HPDE6-E6E7 (cell line): ENCODE measurements at regions not wholly inside any gene's neighbourhood (a gene's known extent, or its start where the extent isn't known, plus 50 kb on each side); places are given as distances from the start of the nearest gene placed in this dataset.

ENCODE experiments used
- DNase-seq: peaks from one replicate; pipeline ENCODE4 v3.0.0; 2011; ENCODE audit warnings: missing footprints; ENCODE audit errors: extremely low spot score

DNA sequence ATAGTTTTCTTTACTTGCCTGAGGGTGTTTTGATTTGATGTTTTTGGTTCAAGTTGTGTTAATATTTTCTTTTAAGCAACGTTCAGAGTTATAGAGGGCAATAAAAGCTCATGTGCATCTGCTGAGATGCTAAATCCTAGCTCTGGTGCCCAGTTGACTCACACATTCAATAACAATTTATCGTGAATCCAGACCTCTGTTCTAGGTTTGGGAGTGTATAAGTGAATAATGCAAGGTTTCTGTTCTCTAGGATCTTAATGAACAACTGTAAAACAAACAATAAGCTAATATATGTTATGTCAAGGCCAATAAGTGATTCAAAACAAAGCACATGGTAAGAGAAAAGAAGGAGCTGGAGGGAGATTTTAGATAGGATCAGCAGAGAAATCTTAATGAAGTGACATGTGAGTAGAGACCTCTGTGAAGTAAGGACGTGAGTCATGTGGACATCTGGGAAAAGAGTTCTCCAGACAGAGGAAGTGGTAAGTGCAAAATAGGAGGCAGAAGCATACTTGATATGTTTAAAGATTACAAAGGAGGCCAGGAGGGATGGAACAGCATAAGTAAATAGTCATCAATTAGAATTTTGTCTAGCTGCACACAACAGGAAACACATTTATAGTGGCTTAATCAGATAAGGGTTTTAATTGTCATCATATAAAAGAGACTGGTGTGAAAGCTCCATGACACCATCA lies 278.5 kb upstream of the HTR2A start:
- DNase-seq = no peak

DNA sequence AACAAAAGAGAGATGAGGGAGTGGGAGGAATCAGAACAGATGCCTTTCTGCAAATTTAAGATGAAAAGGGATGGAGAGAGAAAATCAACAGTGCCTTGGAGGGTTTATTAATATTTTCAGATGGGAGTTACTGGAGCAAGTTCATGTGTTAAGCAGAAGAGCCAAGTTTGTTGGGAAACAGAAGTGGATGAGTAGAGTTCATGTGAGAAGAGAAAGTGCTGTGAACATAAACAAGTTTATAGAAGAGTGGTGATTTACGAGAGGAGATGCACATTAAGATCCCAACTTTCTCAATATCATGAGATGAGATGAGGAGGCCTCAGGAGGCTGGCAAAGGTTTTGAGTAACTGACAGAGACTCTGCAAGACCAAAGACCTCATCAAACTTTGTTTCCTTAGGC lies 274.1 kb upstream of the HTR2A start:
- DNase-seq = no peak

DNA sequence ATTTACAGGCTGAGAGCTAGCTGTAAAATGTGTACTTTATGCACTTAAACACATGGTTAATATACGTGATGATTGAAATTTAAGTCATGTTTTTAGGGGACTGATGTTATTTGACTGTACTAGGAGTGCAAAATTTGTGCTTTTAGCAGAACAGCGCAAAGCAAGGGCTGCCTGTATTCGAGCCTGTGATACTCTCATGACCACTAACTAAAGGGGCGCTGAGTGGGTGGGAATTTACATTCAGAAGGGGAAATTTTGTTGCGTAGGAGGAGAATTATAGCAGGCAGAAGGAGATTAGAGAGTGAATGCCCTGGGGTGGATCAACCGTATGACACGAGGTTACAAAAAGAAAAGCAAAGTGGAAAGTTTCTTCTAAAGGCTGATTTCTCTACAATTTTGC lies 271.8 kb upstream of the HTR2A start:
- no peak for DNase-seq

DNA sequence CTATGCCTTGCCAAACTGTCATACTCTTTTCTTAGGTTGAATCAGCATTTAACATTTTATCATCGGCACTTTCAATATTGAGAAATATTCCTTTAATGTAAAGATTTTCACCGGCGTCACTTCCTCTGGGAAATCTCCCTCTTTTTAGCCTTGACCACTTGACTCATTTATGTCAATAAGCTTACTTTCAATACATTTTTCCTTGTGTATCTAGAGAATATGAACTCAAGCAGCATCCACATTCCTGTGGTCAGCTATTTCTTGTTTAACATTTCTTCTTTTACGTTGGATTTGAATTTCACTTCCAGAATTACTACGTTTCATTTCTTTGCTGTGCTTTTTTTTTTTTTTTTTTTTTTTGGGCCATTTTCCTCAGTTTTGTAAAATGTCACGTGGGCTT lies 271.2 kb upstream of the HTR2A start:
- DNase-seq = no peak

DNA sequence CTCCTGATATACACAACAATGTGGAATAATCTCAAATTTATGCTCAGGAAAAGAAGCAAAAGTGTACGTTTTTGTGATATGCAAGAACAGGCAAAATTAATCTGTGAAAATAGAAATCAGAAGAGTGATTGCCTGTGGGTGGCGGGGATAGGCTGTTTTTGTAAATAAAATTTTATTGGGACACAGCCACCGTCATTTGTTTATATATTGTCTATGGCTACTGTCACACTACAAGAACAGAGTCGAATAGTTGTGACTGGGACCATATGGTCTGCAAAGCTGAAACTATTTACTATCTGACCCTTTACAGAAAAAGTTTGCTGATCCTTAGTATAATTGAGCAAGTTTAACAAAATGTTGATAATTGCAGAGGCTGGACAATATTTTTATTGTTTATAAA lies 269.5 kb upstream of the HTR2A start:
- DNase-seq = no peak

DNA sequence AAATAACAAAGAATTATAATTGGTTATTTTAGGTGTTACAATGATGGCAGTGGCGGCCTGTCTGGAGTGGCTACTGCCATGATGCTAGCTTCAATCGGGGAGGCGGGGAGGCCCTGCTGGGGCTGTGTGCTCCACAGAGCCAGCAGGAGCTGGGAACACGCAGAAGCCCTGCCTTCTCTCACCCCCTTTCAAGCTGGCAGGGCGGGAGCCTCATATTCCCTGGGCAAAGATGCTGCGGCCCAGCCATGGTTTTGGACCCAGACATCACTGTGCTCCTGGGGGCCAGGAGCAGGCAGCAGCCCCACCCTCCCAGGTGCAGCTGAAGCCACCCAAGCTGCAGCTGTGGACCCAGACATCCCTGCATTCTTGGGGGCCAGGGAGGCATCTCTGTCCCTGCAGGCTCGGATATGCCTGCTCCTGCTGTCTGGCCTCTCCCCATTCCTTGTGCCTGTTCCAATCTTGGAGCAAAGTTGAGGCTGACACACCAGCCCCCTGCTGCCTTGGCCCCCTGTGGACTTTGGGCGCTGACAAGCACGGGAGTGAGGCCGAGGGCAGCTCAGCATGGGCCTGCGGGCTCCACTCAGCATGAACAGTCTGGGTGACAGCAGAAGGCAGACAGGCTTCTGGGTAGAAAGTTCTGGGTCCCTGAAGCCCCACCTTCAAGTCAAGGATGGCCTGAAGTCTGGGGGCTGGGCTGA lies 263.1 kb upstream of the HTR2A start:
- DNase-seq = no peak

DNA sequence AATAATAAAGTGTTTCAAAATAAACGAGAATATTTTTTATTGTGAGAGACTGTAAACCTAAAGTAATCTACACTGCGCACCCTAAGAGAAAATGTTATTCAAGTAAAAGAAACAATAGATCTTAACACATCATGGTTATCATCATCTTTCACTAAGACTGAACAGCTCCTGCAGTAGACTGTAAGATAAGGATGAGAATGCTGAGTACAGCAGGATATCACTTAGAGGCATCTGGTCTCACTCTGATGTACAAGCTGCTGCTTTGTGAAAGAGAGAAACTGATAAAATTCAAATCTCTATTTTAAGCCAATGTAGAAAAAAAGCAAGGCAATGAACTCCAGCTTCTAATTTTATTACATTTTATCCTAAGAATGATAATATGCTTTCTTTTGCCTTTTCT lies 261.7 kb upstream of the HTR2A start:
- DNase-seq = no peak

DNA sequence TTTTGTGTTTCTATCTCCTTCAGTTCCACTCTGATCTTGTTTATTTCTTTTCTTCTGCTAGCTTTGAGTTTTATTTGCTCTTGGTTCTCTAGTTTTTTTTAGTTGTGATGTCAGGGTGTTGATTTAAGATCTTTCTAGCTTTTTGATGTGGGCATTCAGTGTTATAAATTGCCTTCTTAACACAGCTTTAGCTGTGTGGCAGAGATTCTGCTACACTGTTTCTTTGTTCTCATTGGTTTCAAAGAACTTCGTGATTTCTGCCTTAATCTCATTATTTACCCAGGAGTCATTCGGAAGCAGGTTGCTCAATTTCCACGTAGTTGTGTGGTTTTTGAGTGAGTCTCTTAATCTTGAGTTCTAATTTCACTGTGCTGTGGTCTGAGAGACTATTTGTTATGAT lies 251.7 kb upstream of the HTR2A start:
- no peak for DNase-seq

DNA sequence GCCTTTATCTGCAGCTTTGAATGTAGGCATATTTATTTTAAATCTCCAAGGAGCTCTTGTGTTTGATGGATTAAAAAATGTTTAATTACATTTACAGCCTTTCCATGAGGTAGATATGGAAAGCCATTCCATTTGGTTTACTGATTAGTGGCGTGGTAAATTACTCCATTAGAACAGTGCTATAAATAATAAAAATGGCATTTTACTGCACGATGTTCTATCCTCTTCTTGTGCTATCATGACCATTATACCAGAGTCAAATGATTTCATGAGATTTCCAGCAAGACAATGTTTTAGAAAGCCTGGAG lies 250.9 kb upstream of the HTR2A start:
- no peak for DNase-seq

DNA sequence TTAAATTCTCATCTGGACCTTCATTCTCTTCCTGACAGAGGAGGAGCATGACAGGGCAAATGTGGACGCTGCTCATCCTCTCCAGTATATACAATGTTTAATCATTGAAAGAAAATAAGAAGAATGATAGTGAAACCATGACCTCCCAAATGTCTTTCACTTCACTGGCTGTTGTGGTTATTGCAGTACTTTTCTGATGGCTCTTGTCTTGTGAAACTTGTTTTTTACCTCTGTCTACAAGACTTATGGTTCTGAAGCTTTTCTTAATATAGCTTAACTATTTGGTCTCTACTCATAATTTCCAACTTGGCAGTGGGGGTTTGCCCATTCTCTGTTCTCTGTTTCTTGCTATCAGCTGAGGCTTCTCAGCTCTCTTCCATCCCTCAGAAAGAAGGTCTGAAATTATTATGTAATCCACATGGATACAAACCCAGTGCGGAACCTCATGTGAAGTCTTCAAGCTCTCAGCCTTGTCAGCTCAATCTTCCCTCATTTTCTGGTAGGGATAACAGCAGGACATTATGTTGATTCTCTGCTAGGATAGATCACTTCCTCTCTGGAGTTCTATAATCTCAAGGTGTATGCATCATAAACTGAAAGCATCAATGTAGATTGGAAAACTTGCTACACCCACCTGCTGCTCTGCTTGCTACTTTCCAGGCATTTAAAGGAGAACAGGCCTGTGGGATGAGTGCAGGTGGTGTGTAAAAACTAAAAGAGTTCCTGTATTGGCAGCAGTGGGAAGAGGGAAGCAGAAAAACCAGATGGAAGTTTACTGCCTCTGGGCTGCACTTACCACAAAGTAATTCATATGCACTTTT lies 250.3 kb upstream of the HTR2A start:
- no peak for DNase-seq

DNA sequence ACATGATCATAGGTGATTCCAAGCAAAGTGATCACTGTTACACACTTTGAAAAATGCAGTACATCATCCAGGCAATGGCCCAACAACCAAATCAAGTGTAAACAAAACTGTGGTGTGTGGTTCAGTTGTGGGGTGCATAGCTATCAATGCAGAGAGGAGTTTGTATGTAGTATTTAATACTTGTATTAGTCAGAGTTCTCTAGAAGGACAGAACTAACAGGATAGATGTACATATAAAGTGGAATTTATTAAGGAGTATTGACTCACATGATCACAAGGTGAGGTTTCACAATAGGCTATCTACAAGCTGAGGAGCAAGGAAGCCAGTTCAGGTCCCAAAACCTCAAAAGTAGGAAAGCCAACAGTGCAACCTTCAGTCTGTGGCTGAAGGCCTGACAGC lies 249.3 kb upstream of the HTR2A start:
- DNase-seq = no peak

DNA sequence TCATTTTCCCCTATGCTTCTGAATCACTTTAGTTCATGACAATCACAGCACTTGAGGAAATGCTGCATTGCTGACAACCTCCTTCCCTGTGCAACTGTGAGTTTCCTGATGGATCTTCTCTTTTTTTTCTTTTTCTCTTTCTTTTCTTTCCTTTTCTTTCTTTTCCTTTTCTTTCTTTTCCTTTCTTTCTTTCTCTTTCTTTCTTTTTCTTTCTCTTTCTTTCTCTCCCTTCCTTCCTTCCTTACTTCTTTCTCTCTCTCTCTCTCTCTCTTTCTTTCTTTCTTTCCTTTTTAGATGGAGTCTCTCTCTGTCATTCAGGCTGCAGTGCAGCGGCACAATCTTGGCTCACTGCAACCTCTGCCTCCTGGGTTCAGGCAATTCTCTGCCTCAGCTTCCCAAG lies 247.9 kb upstream of the HTR2A start:
- no peak for DNase-seq

DNA sequence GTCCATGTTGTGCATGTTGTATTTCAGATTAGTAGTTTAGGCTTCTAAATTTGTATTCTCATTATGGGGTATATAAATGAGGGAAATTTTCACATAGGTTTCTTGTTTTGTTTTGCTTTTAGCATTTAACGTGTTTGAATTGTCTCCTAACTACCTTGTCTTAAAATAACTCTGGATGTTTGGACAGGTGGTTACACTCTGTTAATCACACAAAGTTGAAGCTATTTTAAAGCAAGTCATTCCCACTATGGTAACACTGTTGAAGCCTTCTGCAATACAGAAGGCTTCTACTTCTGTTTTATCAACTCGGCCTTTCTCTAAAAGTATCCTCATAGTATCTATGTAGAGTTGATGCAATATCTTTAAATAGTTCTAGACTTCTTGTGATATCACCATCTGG lies 245.3 kb upstream of the HTR2A start:
- no peak for DNase-seq

DNA sequence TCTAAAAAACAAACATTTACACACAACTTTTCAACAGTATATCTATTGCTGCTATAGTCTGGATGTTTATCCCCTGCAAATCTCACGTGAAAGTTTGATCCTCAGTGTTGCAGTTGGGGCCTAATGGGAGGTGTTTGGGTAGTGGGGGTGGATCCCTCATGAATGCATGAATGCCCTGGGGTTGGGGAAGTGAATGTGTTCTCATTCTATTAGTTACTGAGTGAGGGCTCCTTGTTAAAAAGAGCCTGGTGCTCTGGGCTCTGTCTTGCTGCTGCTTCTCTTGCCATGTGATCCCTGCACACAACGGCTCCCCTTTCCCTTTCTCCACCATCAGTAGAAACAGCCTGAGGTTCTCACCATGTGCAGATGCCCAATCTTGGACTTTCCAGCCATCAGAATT lies 242.7 kb upstream of the HTR2A start:
- no peak for DNase-seq

DNA sequence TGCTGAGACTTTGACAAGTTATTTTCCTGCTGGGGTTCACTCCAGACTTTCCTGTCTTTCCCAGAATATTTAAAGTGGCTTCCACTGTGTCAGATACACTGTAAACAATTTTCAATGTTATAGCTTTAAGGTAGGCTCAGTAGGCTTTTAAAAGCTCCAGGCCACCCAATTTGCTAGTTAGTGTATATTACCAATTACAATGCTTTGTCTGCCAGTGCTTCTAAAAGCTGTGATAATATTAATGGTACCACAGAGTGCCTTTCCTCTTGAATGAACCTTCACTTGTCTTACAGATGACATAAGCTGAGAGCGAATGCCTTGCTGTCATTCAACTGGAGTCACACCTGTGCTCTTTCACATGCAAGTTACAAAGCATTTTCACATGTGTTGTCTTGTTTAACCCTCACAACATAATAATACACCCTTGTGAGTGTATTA lies 239.7 kb upstream of the HTR2A start:
- no peak for DNase-seq

DNA sequence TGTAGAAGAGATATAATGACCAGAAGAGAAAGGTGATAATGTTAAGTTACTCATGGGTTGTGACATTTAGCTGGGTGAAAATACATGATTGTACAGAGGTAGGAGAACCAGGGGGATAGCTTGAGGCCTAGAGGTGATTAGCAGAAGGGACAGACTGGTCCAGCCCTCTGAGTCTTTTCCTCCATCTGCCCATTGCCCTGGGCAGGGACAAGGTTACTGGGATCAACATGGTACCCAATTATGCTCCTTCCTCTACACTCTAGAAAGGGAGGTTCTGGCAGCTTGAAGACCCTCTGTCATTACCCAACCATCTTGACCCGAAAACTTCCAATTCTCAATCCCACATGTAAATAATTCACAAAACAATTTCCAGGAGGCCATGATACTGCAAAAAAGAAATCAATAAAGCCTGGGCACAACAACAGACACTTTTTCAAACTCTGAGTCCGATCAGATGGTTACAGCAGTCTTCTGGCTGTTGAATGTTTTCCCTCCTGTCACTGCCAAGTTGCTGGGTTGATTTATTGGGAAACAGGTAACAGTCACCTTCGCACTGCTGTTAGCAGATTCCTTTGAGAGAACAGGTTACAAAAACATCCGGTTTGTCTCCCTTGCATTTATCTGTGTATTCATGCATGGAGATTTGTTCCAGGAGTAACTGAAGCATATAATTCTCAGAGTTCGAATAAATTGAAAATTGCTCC lies 239.1 kb upstream of the HTR2A start:
- DNase-seq = no peak

DNA sequence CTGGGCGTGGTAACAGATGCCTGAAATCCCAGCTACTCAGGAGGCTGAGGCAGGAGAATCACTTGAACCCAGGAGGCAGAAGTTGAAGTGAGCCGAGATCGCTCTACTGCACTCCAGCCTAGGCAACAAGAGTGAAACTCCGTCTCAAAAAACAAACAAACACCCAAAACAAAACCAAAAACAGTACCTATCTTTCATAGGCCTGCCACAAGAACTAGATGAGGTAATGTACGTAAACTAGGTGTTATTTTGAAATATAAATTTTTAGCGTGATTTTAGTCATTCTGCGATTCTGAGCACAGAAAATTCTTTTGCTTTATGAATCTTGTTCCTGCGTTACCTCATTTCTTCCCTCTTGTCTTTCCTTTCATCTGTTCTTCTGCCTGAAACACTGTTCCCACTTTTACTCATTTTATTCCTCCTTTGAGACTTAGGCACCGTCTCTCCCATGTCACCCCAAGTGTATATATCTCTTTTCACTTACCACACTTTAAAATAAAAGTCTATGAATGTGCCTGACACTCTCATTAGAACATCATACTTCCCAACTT lies 238.2 kb upstream of the HTR2A start:
- no peak for DNase-seq

DNA sequence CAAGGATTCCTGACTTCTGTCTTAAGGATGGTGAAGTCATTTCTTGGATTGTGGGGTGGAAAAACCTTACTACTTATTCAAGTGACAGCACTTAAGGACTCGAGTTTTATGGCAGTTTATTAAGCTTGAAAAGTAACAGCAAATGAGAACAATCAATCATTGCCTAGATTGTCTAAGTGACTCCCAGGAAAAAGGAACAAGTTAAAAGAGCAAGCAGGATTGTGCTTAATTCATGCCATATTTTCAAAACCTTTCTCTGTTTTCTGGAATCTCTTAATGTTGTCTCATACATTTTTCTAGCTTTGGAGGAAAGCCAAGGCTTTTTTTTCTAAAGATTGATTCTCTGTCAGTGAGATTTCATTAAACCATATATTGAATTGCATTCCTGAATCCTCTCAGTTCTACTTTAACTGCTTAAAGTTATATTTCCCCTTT lies 236.2 kb upstream of the HTR2A start:
- DNase-seq = no peak

DNA sequence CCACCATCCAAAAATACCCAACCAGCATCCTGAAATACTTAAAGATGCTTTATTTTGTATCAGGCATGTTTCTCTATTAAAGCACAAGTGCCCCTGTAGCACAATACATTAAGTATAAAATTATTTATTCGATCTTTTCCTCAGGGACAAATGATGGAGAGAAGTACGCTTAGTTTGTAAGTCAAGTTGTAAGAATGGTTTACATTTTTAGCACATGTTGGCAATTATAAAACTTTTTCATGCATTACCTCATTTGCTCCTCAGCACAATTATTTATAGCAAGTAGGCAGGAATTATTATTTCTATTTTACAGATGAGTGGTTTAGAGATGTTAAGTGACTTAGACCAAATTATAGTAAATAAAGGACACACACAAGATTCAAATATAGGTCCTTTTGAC lies 232.6 kb upstream of the HTR2A start:
- no peak for DNase-seq

DNA sequence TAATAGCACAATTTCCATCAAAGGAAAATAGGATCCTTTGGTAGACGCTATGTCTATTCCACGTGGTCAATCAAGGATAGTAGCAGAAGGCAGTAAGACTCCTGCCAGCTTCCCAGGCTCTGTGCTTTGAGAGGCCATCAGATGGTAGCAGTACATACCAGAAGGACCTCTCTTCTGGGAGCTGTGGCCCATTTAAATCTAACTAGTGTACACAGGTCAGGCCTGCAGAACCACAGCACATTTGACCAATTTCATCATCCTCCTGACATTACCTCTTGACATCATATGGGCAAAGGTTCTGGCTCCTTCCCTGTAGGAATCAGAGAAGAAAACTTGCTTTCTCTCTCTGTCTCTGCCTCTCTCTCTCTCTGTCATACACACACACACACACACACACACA lies 229.6 kb upstream of the HTR2A start:
- no peak for DNase-seq

DNA sequence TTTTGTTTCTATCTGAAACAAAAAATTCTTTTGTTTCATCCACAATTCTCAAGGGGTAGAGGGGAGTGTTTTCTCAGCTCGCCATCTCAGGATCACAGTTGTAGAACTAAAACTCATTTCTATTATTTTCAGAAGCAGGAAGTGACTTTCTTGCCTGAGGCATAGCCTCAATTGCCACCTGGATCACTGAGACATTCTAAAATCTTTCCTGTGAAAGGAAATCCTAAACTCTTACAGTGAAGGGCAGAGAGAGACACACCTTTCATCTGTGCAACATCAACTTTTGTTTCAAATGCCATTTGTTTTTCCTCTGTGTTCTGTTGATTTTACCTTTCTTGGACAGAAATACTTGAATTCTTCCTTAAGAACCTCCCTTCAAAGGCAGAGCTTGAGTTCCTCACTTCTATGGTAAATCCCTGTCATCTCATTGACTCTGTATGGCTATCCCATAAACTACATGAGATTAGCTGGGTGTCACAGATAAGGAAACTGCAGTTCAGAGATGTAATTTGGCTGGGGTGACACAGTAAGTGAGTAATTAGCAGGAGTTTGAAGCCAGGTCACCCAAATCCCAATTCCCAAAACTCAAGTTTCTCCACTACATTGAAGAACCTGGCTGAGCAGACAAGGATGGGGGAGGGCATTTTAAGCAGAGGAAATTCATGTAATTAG lies 224.4 kb upstream of the HTR2A start:
- DNase-seq = no peak

DNA sequence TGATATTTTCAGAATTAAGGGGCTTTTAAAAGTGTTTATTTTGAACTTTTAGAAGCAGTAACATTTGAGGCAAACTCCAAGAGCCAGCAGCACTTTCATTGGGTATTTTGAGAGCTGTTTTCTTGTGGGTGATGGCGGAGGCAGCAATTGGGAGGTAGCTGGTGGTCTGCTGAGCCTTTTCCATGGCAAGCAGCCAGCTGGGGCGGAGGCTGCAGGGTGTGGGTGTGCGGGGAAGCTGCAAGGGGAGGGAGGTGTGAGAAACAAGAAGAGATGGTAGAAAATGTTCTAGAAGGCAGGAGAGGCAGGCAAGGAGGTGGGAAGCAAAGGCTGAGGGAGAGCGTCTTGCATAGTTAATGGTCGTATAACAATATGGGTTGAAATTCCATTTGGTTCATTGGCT lies 223.4 kb upstream of the HTR2A start:
- no peak for DNase-seq
